Activated T-cell treated with anti-CD3 and anti-CD28 coated beads, Interleukin-2, amount 50 U/mL, for 72 hours (primary cell): ENCODE measurements at regions not wholly inside any gene's neighbourhood (a gene's known extent, or its start where the extent isn't known, plus 50 kb on each side); places are given as distances from the start of the nearest gene placed in this dataset.
"Not testable (repeated sequence)": the region's sequence is repeated elsewhere in the genome, so short reads cannot be mapped to it uniquely, and the experiment has no call there.

Experiments
- ATAC-seq, 2 donors: fragments of 150-1000 bp; cut with Tn5 transposase; replicated peaks in 1 of 2; 2 replicates each; pipeline ENCODE4 v1.10.0; 2021; ENCODE audit warnings: moderate library complexity in 2 of 2, mild to moderate bottlenecking in 1 of 2
- DNase-seq, 2 donors: peaks; one replicate each; pipeline ENCODE4 v3.0.0; 2021 to 2022; ENCODE audit warnings: mixed read lengths in 1 of 2
- H3K27ac Mint-ChIP-seq: one replicate; pipeline ENCODE4 v1.8.0; 2022; ENCODE audit warnings: mild to moderate bottlenecking, moderate library complexity, mixed read lengths
- H3K27me3 Mint-ChIP-seq: one replicate; pipeline ENCODE4 v1.8.0; 2022; ENCODE audit warnings: low read depth, mixed read lengths
- H3K36me3 Mint-ChIP-seq, 2 donors: one replicate each; pipeline ENCODE4 v1.8.0; 2022; ENCODE audit warnings: mixed read lengths in 2 of 2, mild to moderate bottlenecking in 1 of 2; ENCODE audit not compliant: insufficient read depth in 2 of 2
- H3K4me1 Mint-ChIP-seq: one replicate; pipeline ENCODE4 v1.8.0; 2022; ENCODE audit warnings: low read depth, mixed read lengths
- H3K4me3 Mint-ChIP-seq, 2 donors: one replicate each; pipeline ENCODE4 v1.8.0; 2022; ENCODE audit warnings: mild to moderate bottlenecking in 2 of 2, mixed read lengths in 2 of 2, moderate library complexity in 2 of 2
- H3K9me3 Mint-ChIP-seq, 2 donors: one replicate each; pipeline ENCODE4 v1.8.0; 2022; ENCODE audit warnings: mixed read lengths in 2 of 2

DNA sequence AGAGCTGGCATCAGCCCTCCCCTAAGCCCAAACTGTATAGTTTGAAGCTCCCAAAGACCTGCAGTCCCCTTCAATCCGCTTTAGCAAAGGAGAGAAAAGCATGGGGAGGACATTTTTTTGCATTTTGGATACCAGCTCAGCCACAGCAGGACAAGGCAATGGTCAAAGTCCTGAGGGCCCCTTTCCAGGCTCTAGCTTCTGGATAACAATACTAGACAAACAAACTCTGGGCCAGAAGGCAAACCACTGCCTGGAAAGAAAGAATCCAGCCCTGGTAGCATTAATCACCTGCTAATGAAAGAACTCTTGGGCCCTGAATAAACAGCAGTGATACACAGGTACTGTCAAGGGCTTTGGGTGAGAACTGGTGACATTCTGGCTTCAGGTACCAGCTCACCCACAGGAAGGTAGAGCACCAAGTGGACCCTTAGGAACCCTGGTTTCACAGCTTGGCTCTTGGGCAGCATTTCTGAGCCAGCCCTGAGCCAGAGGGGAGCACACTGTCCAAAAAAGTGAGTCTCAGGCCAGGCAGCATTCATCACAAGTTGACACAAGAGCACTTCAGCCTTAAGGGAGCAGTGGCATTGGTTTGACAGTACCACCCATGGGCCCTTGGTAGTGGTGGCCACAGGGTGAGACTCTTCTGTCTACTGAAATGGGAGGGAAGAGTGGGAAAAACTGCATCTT is 62.5 kb downstream of the SPIN3 start:
- no peak for DNase-seq
- Mint-ChIP-seq H3K27ac (no peak overlapping the region), H3K27me3 (peaks cover 27% of the 10 kb centered on the region), H3K36me3 (peaks cover 1% of the 10 kb centered on the region in 2 donors), H3K9me3 (peaks cover 2 to 5% of the 10 kb centered on the region in 2 donors), H3K4me1 (no peaks in the 10 kb centered on the region), H3K4me3 (no peak overlapping the region)
- no peak for ATAC-seq

DNA sequence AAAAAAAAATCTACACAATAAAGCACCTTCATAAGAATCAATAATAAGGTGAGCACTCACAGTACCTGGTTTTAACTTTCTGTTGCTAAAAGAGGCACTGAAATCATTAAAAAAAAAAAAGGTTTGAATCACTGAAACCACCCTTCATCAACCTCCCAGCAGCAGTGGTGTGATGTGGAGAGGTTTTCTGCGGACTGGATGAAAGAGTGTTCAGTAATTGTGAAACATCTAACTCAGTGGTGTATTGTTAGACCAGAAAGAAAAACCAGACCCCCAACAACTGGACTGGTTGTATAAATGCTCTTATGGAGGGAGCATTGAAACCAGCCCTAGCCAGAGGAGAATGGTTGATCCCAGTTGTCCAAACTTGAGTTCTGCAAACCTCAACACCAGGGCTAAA is 63.2 kb downstream of the SPIN3 start:
- Mint-ChIP-seq H3K4me1 (no peaks in the 10 kb centered on the region), H3K9me3 (peaks cover under 1 to 4% of the 10 kb centered on the region in 2 donors)

DNA sequence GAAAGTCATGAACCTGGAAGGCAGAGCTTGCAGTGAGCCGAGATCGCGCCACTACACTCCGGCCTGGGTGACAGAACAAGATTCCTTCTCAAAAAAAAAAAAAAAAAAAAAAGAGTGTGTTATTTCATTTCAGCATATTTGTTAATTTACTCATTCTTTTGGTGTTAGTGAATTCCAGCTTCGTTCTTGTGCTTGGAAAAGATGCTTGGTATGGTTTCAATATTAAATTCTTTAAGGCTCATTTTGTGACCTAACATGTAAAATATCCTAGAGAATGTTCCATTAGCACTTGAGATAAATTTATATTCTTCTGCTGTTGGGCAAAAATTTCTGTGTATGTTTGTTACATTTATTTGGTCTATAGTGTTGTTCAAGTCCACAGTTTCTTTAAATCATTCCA is 66.8 kb downstream of the SPIN3 start:
- H3K4me1 Mint-ChIP-seq: no peaks in the 10 kb centered on the region
- H3K27me3 Mint-ChIP-seq: peaks cover 41% of the 10 kb centered on the region
- H3K27ac Mint-ChIP-seq: no peak overlapping the region
- peaks cover 0 to 1% of the 10 kb centered on the region in 2 donors for H3K9me3 Mint-ChIP-seq
- H3K36me3 Mint-ChIP-seq: no peaks in the 10 kb centered on the region
- no peak overlapping the region for H3K4me3 Mint-ChIP-seq
- DNase-seq (no peak), ATAC-seq (no peak)

More for the DNA sequence above, 63.2 kb downstream of the SPIN3 start:
- H3K4me3 Mint-ChIP-seq: no peak overlapping the region
- no peak for ATAC-seq
- peaks cover 1% of the 10 kb centered on the region in 2 donors for H3K36me3 Mint-ChIP-seq
- H3K27me3 Mint-ChIP-seq: peaks cover 30% of the 10 kb centered on the region
- no peak for DNase-seq
- no peak overlapping the region for H3K27ac Mint-ChIP-seq

DNA sequence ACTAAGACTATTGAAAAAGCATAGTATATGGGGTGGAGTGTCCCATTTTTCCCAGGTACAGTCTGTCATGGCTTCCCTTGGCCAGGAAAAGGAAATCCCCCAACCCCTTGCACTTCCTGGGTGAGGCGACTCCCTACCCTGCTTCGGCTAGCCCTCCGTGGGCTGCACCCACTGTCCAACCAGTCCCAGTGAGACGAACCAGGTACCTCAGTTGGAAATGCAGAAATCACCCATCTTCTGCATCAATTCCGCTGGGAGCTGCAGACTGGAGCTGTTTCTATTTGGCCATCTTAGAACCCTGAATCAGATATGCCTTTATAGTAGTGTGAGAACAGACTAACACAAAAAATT is 74.4 kb downstream of the SPIN3 start:
- H3K4me3 Mint-ChIP-seq, ATAC-seq, H3K27ac Mint-ChIP-seq, DNase-seq, H3K36me3 Mint-ChIP-seq, H3K4me1 Mint-ChIP-seq: not testable (repeated sequence)
- Mint-ChIP-seq H3K9me3 (peaks cover 3 to 11% of the 10 kb centered on the region in 2 donors), H3K27me3 (peaks cover 51% of the 10 kb centered on the region)

DNA sequence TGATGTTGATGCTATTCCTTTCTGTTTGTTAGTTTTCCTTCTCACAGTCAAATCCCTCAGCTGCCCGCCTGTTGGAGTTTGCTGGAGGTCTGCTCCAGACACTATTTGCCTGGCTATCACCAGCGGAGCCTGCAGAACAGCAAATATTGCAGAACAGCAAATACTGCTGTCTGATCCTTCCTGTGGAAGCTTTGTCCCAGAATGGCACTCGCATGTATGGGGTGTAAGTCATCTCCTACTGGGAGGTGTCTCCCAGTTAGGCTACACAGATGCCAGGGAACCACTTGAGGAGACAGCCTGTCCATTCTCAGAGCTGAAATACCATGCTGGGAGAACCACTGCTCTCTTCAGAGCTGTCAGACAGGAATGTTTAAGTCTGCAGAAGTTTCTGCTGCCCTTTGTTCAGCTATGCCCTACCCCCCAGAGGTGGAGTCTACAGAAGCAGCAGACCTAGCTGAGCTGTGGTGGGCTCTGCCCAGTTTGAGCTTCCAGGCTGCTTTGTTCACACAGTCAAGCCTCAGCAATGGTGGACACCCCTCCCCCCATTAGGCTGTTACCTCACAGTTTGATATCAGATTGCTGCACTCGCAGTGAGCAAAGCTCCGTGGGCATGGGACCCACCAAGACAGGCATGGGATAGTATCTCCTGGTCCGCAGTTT is 74.9 kb downstream of the SPIN3 start:
- Mint-ChIP-seq H3K36me3 (peaks cover 4 to 5% of the 10 kb centered on the region in 2 donors), H3K27ac (no peak overlapping the region), H3K9me3 (peaks cover 3 to 11% of the 10 kb centered on the region in 2 donors), H3K4me1 (no peaks in the 10 kb centered on the region), H3K27me3 (peaks cover 51% of the 10 kb centered on the region), H3K4me3 (no peak overlapping the region)
- DNase-seq (no peak), ATAC-seq (no peak)

DNA sequence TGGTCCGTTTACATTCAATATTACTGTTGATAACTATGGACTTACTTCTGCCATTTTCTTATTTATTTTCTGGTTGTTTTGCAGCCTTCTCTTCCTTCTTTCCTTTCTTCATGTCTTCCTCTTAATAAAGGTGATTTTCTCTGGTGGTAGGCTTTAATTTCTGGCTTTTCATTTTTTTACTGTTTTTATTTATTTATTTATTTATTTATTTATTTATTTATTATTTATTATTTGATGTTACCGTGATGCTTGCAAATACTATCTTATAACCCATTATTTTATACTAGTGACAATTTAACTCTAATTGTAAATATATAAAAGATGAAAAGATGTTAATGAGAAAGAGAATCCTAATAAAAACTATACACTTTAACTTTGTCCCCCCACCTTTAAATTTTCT is 112.8 kb downstream of the SPIN3 start:
- Mint-ChIP-seq H3K4me1 (no peaks in the 10 kb centered on the region), H3K9me3 (peaks cover 1 to 2% of the 10 kb centered on the region in 2 donors), H3K36me3 (peaks cover 0 to 1% of the 10 kb centered on the region in 2 donors), H3K27ac (no peak overlapping the region), H3K4me3 (no peak overlapping the region), H3K27me3 (peaks cover 11% of the 10 kb centered on the region)
- no peak for DNase-seq
- no peak for ATAC-seq
